HK-2 (cell line): ENCODE measurements at regions not wholly inside any gene's neighbourhood (a gene's known extent, or its start where the extent isn't known, plus 50 kb on each side); places are given as distances from the start of the nearest gene placed in this dataset.
"Not testable (repeated sequence)": the region's sequence is repeated elsewhere in the genome, so short reads cannot be mapped to it uniquely, and the experiment has no call there.

Experiments
- DNase-seq: peaks from one replicate; pipeline ENCODE4 v3.0.0-alpha.2; 2018; ENCODE audit not compliant: unreplicated experiment

DNA sequence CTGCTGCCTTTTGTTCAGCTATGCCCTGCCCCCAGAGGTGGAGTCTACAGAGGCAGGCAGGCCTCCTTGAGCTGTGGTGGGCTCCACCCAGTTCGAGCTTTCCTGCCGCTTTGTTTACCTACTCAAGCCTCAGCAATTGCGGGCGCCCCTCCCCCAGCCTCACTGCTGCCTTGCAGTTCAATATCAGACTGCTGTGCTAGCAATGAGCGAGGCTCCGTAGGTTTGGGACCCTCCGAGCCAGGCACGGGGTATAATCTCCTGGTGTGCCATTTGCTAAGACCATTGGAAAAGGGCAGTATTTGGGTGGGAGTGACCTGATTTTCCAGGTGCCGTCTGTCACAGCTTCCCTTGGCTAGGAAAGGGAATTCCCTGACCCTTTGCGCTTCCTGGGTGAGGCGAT, 51.9 kb downstream of the DIPK2A start:
- DNase-seq = not testable (repeated sequence)

GRCh38 chr3:144028798-144029411, 57.3 kb downstream of the DIPK2A start:
- DNase-seq = no peak

DNA sequence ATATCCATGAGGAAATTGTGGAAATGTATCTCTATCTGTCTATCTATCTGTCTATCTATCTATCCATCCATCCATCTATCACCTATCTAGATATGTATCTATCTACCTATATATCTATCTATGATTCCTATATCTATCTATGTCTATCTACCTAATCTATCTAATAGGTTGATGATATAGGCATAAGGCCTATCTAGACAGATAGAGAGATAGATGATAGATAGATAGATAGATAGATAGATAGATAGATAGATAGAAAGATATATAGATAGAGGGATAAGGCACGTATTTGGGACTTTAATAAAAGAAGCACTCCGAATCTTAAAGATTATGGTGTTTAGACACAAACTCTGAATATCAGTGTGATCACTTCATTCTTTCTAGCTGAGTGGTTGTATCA, 58.1 kb downstream of the DIPK2A start:
- DNase-seq = no peak

GRCh38 chr3:144031938-144032337, 60.3 kb downstream of the DIPK2A start:
- DNase-seq = no peak

- no peak for DNase-seq
Measured at GRCh38 chr3:144032531-144033239, 61.1 kb downstream of the DIPK2A start.

- DNase-seq = no peak
Measured at GRCh38 chr3:144033240-144033589, 61.6 kb downstream of the DIPK2A start.

DNA sequence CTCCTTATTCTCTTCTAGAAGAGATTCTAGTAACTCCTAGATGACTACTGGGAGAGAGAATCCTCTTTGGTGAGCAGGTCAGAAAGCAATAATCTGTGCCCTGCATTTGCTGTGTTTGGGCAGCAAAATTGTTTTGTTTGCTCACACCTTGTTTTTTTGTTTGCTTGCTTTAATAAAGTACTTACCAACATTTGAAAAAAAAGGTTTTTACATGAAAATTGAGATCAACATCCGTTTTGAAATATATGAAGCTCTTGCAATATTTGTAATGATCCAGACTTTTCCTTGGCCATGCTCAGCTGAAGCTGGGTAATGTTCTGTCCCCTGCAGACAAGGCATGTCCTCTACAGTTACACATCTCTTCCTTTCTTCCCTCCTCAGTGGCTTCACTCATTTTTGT, 62.2 kb downstream of the DIPK2A start:
- no peak for DNase-seq

DNA sequence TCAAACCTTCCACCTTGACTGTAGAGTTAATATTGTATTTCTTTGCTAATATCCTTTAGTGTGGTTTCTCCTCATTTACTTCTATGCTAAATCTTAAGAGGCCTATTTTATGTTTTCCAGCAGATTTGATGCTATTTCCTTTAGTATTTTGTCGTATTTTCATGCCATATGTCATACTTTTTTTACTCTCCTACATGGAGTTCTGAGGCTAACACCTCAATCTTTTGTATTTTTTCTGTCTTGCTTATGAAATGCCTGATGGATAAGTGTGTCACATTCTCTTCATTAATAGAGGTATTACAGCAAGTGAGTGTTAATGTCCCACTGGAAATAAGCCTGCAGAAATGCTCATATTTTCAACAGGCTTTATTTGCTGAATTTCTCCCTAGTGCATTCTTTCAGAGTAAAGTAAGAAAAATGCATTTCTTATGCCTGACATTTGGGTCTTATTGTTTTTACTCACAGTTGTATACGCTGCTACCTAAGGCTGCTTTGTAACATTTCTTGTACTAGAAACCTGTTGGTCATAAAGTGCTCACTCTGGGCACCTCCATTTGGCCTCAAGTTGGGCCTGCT, 63.2 kb downstream of the DIPK2A start:
- DNase-seq = no peak

DNA sequence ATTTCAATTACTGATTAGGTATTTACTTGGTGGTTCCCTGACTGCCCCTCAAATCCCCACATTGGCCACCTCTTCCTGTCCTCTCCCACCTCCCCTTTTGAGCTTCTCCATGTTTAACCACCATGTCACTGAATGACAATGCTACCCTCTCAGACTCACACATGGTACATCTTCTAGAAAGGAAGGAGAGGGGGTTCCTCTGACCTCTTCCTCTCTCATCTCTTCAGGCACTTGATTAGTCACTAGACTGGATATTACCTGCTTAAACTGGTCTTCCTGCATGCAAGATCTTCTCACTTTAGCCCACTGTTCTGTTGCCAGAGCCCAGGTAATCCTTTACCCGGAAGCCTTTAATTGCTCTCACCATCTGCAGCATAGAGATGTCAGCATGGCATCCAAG, 64.9 kb downstream of the DIPK2A start:
- no peak for DNase-seq

GRCh38 chr3:144039661-144040060, 68.0 kb downstream of the DIPK2A start:
- DNase-seq = no peak

- no peak for DNase-seq
Measured at GRCh38 chr3:144041960-144042556, 70.4 kb downstream of the DIPK2A start.

DNA sequence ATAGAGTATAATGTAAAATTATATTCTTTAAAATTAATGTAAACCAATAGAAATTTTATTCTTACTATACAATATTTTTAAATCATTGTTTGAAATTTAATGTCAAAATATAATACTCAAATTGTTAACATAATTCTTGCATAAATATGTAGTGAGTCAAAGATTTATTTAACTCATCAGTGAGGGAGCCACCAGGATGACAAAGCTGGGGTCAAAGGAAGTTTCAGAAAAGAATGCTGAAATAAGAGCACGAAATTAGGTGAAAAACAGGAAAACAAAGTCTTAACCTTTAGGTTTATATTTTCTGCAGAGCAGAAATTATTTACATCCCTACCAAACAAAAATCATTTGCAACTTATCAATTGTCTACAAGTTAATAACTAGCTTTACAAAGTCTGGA, 74.1 kb downstream of the DIPK2A start:
- no peak for DNase-seq

- DNase-seq = no peak
Measured at GRCh38 chr3:144049374-144049773, 77.8 kb downstream of the DIPK2A start.

DNA sequence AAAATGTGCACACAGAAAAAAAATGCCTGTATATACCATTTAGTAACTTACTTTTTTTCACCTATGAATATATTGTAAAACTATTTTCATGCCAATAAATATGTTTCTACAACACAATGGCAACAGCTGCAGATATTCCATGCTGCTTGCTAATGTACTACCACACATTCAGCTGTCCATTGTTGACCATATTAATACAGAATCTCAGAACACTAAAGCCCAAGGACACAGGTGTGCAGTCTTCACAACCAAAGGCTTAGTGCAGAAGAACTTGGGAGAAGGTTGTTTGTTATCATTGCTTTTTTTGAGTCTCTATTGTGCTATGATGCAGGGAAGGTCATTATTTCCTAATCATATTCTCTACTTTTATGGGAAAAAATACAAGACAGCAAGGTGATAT, 79.6 kb downstream of the DIPK2A start:
- no peak for DNase-seq

DNA sequence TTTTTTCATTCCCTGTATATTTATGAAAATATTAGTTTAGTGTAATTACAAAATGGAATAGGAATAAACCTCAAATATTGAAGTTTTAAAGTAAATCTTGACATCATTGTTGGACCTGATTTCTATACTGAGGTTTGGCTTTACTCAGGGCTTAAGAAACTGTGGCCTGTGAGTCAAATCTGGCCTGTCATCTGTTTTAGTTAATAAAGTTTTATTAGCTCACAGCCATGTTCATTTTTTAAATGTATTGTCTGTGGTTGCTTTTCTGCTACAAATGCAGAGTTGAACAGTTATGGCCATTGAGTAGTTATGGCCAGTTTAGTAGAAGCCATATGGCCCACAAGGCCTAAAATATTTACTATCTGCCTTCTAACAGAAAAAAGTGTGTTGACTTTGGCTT, 80.7 kb downstream of the DIPK2A start:
- no peak for DNase-seq

DNA sequence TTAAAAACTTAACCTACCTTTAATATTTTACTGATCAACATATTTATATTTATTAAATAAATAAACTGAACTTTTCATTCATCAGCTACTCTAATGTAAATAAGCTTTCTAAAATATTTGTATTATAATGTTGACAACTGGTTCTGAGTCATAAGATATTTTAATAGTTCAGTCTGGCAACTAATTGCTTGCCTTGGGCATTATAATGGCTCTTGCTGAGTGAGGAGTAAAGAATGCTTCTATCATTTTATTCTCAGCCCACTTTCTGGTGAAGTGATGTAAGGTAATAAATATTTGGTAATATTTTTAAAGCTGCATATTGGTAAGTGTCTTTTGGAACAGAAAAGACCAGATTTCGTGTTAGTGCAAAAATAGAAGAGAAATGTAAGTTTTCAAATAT, 81.5 kb downstream of the DIPK2A start:
- DNase-seq = no peak

GRCh38 chr3:144054766-144055165, 83.1 kb downstream of the DIPK2A start:
- DNase-seq = no peak

- DNase-seq = no peak
Measured at GRCh38 chr3:144055604-144056003, 84.0 kb downstream of the DIPK2A start.

GRCh38 chr3:144058713-144059112, 87.1 kb downstream of the DIPK2A start:
- DNase-seq = no peak

GRCh38 chr3:144059481-144059880, 87.9 kb downstream of the DIPK2A start:
- DNase-seq = no peak

DNA sequence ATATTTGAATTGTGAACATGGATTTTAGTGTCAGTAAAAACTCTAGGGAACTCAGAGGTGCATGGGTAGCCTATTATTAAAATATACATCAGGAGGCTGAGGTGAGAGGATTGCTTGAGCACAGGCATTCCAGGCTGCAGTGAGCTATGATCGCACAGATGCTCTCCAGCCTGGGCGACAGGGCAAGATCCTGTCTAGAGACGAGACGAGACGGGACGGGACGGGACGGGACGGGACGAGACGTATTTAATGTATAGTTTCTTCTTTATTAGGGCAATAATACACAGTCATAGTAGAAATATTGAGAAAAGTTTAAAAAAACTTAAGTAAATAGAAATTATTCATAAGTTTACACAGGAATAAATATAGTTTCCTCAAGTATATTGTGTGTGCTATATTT, 89.3 kb downstream of the DIPK2A start:
- no peak for DNase-seq

DNA sequence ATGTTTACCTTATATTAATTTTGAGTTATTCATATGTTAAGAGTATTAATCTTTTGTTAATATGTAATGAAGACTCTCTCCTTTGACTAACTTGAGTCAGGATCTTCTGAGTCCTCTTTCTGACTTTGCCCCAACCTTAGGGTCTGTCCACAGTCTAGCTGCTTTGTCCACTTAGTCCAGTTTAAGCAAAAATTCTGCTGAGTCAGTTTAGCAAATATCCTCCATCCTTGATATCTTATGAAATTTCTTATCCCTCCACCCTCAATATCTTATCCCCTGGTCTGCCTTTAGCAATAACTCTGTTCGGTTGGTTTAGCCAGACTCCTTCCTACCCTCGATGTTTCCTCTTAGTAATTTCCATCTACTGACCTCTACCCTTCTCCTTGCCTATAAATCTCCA, 91.7 kb downstream of the DIPK2A start:
- DNase-seq = no peak

GRCh38 chr3:144067059-144067458, 95.4 kb downstream of the DIPK2A start:
- no peak for DNase-seq
